HUES64 (cell line): ENCODE measurements at regions not wholly inside any gene's neighbourhood (a gene's known extent, or its start where the extent isn't known, plus 50 kb on each side); places are given as distances from the start of the nearest gene placed in this dataset.

Source experiments
- H3K27ac ChIP-seq: 2 replicates; pipeline ENCODE4 v1.7.0; 2013; ENCODE audit warnings: low read depth, low read length, inconsistent platforms
- H3K27me3 ChIP-seq: 2 replicates; pipeline ENCODE4 v1.6.1; 2013; ENCODE audit warnings: mild to moderate bottlenecking, low read length; ENCODE audit not compliant: insufficient read depth
- H3K36me3 ChIP-seq: 2 replicates; pipeline ENCODE4 v1.6.1; 2013; ENCODE audit warnings: mild to moderate bottlenecking, low read length; ENCODE audit not compliant: insufficient read depth
- H3K4me1 ChIP-seq: 2 replicates; pipeline ENCODE4 v1.6.1; 2013; ENCODE audit warnings: mild to moderate bottlenecking, low read length, moderate library complexity; ENCODE audit not compliant: insufficient read depth
- H3K4me3 ChIP-seq: 2 replicates; pipeline ENCODE4 v1.5.1; 2013; ENCODE audit warnings: mild to moderate bottlenecking, low read length, moderate library complexity
- H3K9ac ChIP-seq: 2 replicates; pipeline ENCODE4 v1.6.1; 2013; ENCODE audit warnings: mild to moderate bottlenecking, low read depth, low read length
- H3K9me3 ChIP-seq: 2 replicates; pipeline ENCODE4 v1.6.1; 2013; ENCODE audit warnings: low read depth, low read length; ENCODE audit not compliant: insufficient read depth
- WGBS: fragments of 150-250, 120-280 bp; methylation state at CpG from one replicate; pipeline ENCODE4 v1.1.7; 2013; ENCODE audit warnings: missing lambda C conversion rate; 5-methylcytosine and 5-hydroxymethylcytosine counted together

DNA sequence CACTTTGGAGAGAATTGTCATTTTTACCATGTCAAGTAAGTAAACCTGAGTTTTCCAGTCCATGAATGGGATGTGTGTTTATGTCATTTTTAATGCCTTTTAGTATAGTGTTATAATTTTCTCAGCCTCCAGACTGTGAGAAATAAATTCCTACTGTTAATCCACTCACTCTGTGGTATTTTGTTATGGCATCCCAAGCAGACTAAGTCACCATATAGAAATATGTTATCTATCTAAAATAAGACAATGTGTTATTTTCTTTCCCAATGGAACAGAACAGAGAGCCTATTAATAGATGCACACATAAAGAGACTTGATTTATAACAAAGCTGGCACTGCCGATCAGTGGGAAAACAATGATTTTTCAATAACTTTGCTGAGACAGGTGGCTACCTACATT, 70.2 kb upstream of the SLC4A11 start:
- H3K36me3 ChIP-seq, result peaks cover 9% of the 10 kb centered on the region; the same call in 1 of the 2 replicates
- 100% methylated on average over 1 of the region's 1 CpG for WGBS
- no peaks in the 10 kb centered on the region for H3K27me3 ChIP-seq
- H3K4me3 ChIP-seq, result no peak overlapping the region
- no peaks in the 10 kb centered on the region for H3K4me1 ChIP-seq
- no peak overlapping the region for H3K9ac ChIP-seq
- no peak overlapping the region for H3K27ac ChIP-seq
- H3K9me3 ChIP-seq, result no peaks in the 10 kb centered on the region

DNA sequence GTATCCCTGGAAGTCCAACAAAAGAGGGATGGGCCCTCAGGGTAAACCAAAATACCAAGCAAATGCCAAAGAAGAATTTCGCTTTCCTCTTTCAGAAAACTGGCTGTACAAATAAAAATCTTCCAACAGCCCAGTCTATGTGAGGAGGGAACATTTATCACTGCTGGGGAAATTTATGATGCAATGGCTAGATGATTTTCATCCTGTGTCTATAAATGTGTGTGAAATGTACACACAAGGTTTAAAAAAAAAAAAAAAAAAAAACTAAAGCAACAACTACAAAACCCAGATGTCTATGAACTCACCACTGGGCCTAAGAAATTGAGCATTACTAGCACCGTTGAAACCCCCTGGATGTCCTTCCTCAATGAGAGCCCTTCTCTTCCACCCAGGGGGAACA, 68.7 kb upstream of the SLC4A11 start:
- H3K4me3 ChIP-seq, result no peak overlapping the region
- H3K27me3 ChIP-seq, result no peaks in the 10 kb centered on the region
- WGBS, result 86% methylated on average over 2 of the region's 2 CpGs
- peaks cover 5% of the 10 kb centered on the region; the same call in 1 of the 2 replicates for H3K36me3 ChIP-seq
- no peaks in the 10 kb centered on the region for H3K9me3 ChIP-seq
- no peaks in the 10 kb centered on the region for H3K4me1 ChIP-seq
- H3K9ac ChIP-seq, result no peak overlapping the region
- no peak overlapping the region for H3K27ac ChIP-seq

DNA sequence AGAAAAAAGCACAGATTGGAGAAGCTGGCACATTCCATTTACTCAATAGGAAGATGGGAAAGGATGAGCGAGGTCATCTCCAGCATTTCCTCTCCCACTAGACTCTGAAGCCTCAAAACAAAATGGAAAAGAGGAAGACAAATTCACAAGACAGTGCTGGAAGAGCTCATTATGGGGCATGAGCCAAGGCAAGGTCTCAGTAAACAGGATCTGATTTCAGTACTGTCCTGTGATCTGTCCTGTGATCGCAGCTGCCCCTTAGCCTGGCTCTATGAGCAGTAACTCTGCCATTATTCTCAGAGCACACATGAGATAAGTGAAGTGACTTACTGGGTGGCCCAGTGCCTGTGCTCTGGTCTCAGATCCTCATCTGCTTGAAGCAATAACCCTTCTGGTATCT, 68.1 kb upstream of the SLC4A11 start:
- 96% methylated on average over 2 of the region's 2 CpGs for WGBS
- Histone ChIP-seq H3K4me1 (no peaks in the 10 kb centered on the region), H3K27ac (no peak overlapping the region), H3K4me3 (no peak overlapping the region), H3K36me3 (peaks cover 5% of the 10 kb centered on the region; the same call in 1 of the 2 replicates), H3K9ac (no peak overlapping the region), H3K9me3 (no peaks in the 10 kb centered on the region), H3K27me3 (no peaks in the 10 kb centered on the region)

DNA sequence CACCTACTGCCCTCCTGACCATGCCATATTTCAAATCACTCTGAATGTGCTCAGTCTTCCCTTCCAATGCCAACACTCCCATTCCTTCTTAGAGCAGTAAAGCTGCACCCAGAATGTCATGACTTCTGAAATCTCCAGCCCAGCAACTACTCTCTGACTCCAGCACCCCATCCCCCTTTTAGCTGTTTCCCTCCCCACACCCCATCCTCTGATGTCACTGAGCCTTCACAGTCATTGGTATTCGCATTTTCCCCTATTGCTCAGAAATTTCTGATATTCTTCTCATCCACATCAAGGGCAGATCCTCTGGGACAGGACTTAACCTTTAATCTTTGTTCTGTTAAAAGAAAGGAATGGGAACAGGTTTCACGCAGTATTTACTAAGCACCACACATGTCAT, 67.1 kb upstream of the SLC4A11 start:
- no peak overlapping the region for H3K9ac ChIP-seq
- peaks cover 5% of the 10 kb centered on the region; the same call in 1 of the 2 replicates for H3K36me3 ChIP-seq
- H3K27me3 ChIP-seq, result no peaks in the 10 kb centered on the region
- no peaks in the 10 kb centered on the region for H3K9me3 ChIP-seq
- WGBS, result 94% methylated on average over 1 of the region's 2 CpGs
- H3K27ac ChIP-seq, result no peak overlapping the region
- H3K4me1 ChIP-seq, result no peaks in the 10 kb centered on the region
- H3K4me3 ChIP-seq, result no peak overlapping the region

DNA sequence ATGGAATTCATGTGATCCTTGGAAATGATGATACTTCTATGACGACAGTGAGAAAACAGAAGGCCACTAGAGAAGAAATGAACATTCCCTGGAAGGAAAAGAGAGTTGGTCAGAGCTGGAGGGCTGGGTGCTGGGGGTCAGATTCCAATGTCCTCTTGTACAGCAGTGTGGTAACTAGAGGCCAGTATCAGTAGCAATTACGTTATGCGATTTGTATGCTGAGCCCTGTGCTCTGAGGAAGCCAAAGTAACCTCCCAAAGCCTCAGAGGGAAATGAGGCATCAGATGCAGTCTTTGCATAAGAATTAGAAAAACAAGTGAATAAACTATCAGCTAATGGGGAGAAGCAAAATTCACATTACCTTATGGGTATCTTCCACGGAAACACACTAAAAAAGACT, 65.5 kb upstream of the SLC4A11 start:
- Histone ChIP-seq H3K4me3 (no peak overlapping the region), H3K27ac (no peak overlapping the region), H3K9me3 (no peaks in the 10 kb centered on the region), H3K27me3 (no peaks in the 10 kb centered on the region), H3K36me3 (peaks cover 5% of the 10 kb centered on the region; the same call in 1 of the 2 replicates), H3K9ac (no peak overlapping the region), H3K4me1 (no peaks in the 10 kb centered on the region)
- WGBS, result 91% methylated on average over 4 of the region's 4 CpGs

DNA sequence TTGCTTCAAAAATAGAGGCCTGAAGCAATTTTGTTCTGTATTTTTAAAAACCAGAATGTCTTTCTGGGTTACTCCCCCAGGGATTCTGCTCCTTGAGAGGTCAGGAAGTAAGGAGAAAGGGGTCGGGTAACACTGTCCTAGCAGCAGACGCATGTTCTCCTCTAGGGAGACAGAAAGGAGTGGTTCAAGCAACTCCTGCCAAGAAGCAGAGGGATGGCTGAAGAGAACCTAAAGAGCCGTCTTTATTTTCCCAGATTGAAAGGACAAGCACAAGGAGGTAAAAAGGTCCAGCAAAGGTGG, 58.0 kb upstream of the SLC4A11 start:
- Histone ChIP-seq H3K4me1 (0 out of 2 replicates have a peak, but pooled peaks cover 4% of the 10 kb centered on the region), H3K4me3 (no peak overlapping the region), H3K9ac (no peak overlapping the region), H3K9me3 (no peaks in the 10 kb centered on the region), H3K36me3 (0 out of 2 replicates have a peak, but pooled peaks cover 6% of the 10 kb centered on the region), H3K27me3 (no peaks in the 10 kb centered on the region), H3K27ac (peak overlapping the region; percentile 13; the same call in 1 of the 2 replicates)
- 71% methylated on average over 3 of the region's 3 CpGs for WGBS

DNA sequence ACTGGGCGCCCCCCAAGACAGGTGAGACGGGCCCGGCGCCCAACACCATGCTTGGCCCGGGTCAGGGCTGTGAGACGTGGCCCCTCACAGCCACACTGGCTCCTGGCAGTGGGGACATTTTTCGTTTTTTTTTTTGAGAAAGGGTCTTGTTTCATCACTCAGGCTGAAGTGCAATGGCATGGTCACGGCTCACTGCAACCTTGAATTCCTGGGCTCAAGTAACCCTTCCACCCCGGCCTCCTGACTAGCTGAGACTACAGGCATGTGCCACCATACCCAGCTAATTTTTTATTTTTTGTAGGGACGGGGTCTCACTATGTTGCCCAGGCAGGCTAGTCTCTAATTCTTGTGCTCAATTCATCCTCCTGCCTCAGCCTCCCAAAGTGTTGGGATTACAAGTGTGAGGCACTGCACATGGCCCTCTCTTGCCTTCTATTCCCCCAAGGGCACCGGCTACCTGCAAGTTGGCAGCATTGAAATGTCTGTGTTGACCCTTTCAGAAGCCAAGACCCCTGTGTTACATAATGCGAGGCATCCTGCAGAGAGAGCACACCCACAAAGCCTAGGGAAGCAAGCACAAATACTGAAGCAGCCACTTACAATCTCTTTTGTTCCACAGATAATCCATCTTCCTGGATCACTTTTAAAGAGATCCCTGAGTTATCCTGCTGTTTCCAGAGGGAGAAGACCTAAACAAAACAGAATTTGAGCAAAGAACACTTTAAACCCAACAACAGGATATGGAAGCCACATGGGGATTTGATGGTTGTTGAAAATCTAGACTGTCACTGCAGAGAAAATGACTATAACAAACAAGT, 57.5 kb upstream of the SLC4A11 start:
- H3K9ac ChIP-seq, result no peak overlapping the region

More for the DNA sequence above, 57.5 kb upstream of the SLC4A11 start:
- Histone ChIP-seq H3K4me3 (no peak overlapping the region), H3K9me3 (no peaks in the 10 kb centered on the region), H3K36me3 (0 out of 2 replicates have a peak, but pooled peaks cover 9% of the 10 kb centered on the region), H3K4me1 (0 out of 2 replicates have a peak, but pooled peaks cover 4% of the 10 kb centered on the region), H3K27me3 (no peaks in the 10 kb centered on the region), H3K27ac (peak overlapping the region; percentile 13; the same call in 1 of the 2 replicates)
- 92% methylated on average over 12 of the region's 12 CpGs for WGBS
